H1 (cell line): ENCODE measurements at regions not wholly inside any gene's neighbourhood (a gene's known extent, or its start where the extent isn't known, plus 50 kb on each side); places are given as distances from the start of the nearest gene placed in this dataset.
A peak's percentile ranks its signal among the peaks of the same experiment; 100 is the strongest.

Source experiments
- CTCF ChIA-PET: fragments of 300-600 bp; sonication (Branson Sonifier 250); formaldehyde crosslinking; loops from one replicate; lab custom pipeline; 2021; ENCODE audit not compliant: partially characterized antibody; lab: Charles Lee
- POLR2A ChIA-PET: fragments of 300-600 bp; sonication (Branson Sonifier 250); formaldehyde crosslinking; loops from one replicate; lab custom pipeline; 2021; ENCODE audit warnings: inconsistent platforms; ENCODE audit not compliant: partially characterized antibody; lab: Charles Lee
- DNase-seq, 2 experiments: peaks; one replicate each; pipeline versions ENCODE4 v3.0.0 to v3.0.0-alpha.2; 2010 to 2022; ENCODE audit warnings: low spot score in 2 of 2, low read depth in 1 of 2, mixed read lengths in 1 of 2
- FAIRE-seq: peaks from 2 replicates; lab custom pipeline; 2011; peaks lifted over from hg19 to GRCh38; lab: Jason Lieb, UNC
- H2AFZ ChIP-seq: 2 replicates; pipeline ENCODE4 v1.8.1; 2012; ENCODE audit warnings: low read length, inconsistent platforms
- H2AK5ac ChIP-seq: 2 replicates; pipeline ENCODE4 v1.6.1; 2013; ENCODE audit warnings: low read depth, low read length
- H2BK120ac ChIP-seq: replicated peaks from 2 replicates; pipeline ENCODE3; 2013; ENCODE audit warnings: low read depth, low read length, inconsistent platforms
- H2BK12ac ChIP-seq: 2 replicates; pipeline ENCODE4 v1.6.1; 2013; ENCODE audit warnings: low read depth, low read length
- H2BK15ac ChIP-seq: 2 replicates; pipeline ENCODE4 v1.6.1; 2013; ENCODE audit warnings: low read length
- H2BK20ac ChIP-seq: 2 replicates; pipeline ENCODE4 v1.6.1; 2013; ENCODE audit warnings: low read length
- H2BK5ac ChIP-seq: 2 replicates; pipeline ENCODE4 v1.6.1; 2013; ENCODE audit warnings: low read depth, low read length
- H3K14ac ChIP-seq: 2 replicates; pipeline ENCODE4 v1.6.1; 2013; ENCODE audit warnings: inconsistent platforms; ENCODE audit not compliant: insufficient read length
- H3K18ac ChIP-seq: 2 replicates; pipeline ENCODE4 v1.6.1; 2013; ENCODE audit warnings: low read length; ENCODE audit errors: extremely low read depth
- H3K23ac ChIP-seq: 2 replicates; pipeline ENCODE4 v1.6.1; 2013; ENCODE audit warnings: inconsistent platforms; ENCODE audit not compliant: insufficient read length
- H3K23me2 ChIP-seq: 2 replicates; pipeline ENCODE4 v1.6.1; 2013; ENCODE audit warnings: low read depth, low read length
- H3K27ac ChIP-seq: 2 replicates; pipeline ENCODE4 v1.6.1; 2011; ENCODE audit warnings: low read depth, low read length, inconsistent platforms
- H3K27me3 ChIP-seq, 4 experiments: replicated peaks in 1 of 4; 1 replicate in 1 of 4; 2 replicates in 3 of 4; pipeline versions ENCODE4 v1.6.1 to v1.8.1; 2011 to 2013; ENCODE audit warnings: low read length in 3 of 4, mild to moderate bottlenecking in 3 of 4, inconsistent platforms in 2 of 4, mixed read lengths in 2 of 4, moderate library complexity in 1 of 4; ENCODE audit not compliant: control insufficient read depth in 3 of 4, insufficient read depth in 3 of 4; ENCODE audit errors: extremely low read depth in 1 of 4
- H3K36me3 ChIP-seq, 4 experiments: 2 replicates each; pipeline versions ENCODE4 v1.6.1 to v1.8.1; 2011 to 2013; ENCODE audit warnings: mild to moderate bottlenecking in 4 of 4, low read length in 3 of 4, moderate library complexity in 2 of 4, control low read depth in 1 of 4, inconsistent platforms in 1 of 4; ENCODE audit not compliant: insufficient read depth in 4 of 4, control insufficient read depth in 2 of 4
- H3K4ac ChIP-seq: replicated peaks from 2 replicates; pipeline ENCODE3; 2013; ENCODE audit warnings: low read length, low read depth, mixed read lengths, inconsistent platforms; ENCODE audit not compliant: insufficient read length
- H3K4me1 ChIP-seq, 4 experiments: replicated peaks in 1 of 4; 1 replicate in 1 of 4; 2 replicates in 3 of 4; pipeline versions ENCODE4 v1.6.1 to v1.8.1; 2011 to 2013; ENCODE audit warnings: low read length in 3 of 4, inconsistent platforms in 2 of 4, mixed read lengths in 1 of 4; ENCODE audit not compliant: insufficient read depth in 4 of 4, control insufficient read depth in 3 of 4
- H3K4me2 ChIP-seq, 2 experiments: 2 replicates each; pipeline versions ENCODE4 v1.6.1 to v1.8.1; 2011 to 2013; ENCODE audit warnings: low read depth in 2 of 2, low read length in 2 of 2, control low read depth in 1 of 2, inconsistent platforms in 1 of 2, mild to moderate bottlenecking in 1 of 2; ENCODE audit not compliant: insufficient read depth in 1 of 2
- H3K4me3 ChIP-seq, 4 experiments: fragments of 200-600, 300-600 bp in 1 of 4; sonication (generic), shearing (Covaris generic), sonication (Bioruptor Twin) in 1 of 4; 2 replicates each; pipeline versions ENCODE4 v1.5.1 to v1.8.1; 2011 to 2016; ENCODE audit warnings: low read length in 4 of 4, low read depth in 3 of 4, control low read depth in 2 of 4, inconsistent platforms in 2 of 4, mild to moderate bottlenecking in 2 of 4, mixed read lengths in 1 of 4, moderate library complexity in 1 of 4; ENCODE audit not compliant: insufficient read depth in 2 of 4; ENCODE audit errors: extremely low read depth in 1 of 4
- H3K56ac ChIP-seq: replicated peaks from 2 replicates; pipeline ENCODE3; 2013; ENCODE audit warnings: low read depth, mild to moderate bottlenecking, mixed read lengths, low read length, inconsistent platforms; ENCODE audit not compliant: insufficient read length
- H3K79me1 ChIP-seq: 2 replicates; pipeline ENCODE4 v1.6.1; 2013; ENCODE audit warnings: low read depth, low read length, control low read depth
- H3K79me2 ChIP-seq, 2 experiments: 2 replicates each; pipeline versions ENCODE4 v1.6.1 to v1.8.1; 2012 to 2013; ENCODE audit warnings: low read length in 2 of 2, mild to moderate bottlenecking in 2 of 2, inconsistent platforms in 1 of 2; ENCODE audit not compliant: insufficient read depth in 2 of 2, control insufficient read depth in 1 of 2
- H3K9ac ChIP-seq, 4 experiments: replicated peaks in 1 of 4; 1 replicate in 1 of 4; 2 replicates in 3 of 4; pipeline versions ENCODE4 v1.6.1 to v1.8.1; 2011 to 2013; ENCODE audit warnings: low read depth in 3 of 4, low read length in 3 of 4, control low read depth in 2 of 4, mild to moderate bottlenecking in 2 of 4, moderate library complexity in 2 of 4, inconsistent platforms in 1 of 4; ENCODE audit errors: extremely low read depth in 1 of 4
- H3K9me3 ChIP-seq, 2 experiments: 2 replicates each; pipeline versions ENCODE4 v1.6.1 to v1.8.1; 2012 to 2013; ENCODE audit warnings: mild to moderate bottlenecking in 2 of 2, moderate library complexity in 2 of 2, control low read depth in 1 of 2, inconsistent platforms in 1 of 2, low read depth in 1 of 2, low read length in 1 of 2, mixed read lengths in 1 of 2; ENCODE audit not compliant: insufficient read depth in 2 of 2
- H4K20me1 ChIP-seq, 2 experiments: replicated peaks in 1 of 2; 2 replicates each; pipeline versions ENCODE3 to v1.8.1; 2011 to 2013; ENCODE audit warnings: inconsistent platforms in 2 of 2, low read length in 2 of 2, mild to moderate bottlenecking in 1 of 2; ENCODE audit not compliant: insufficient read depth in 2 of 2, control insufficient read depth in 1 of 2
- H4K5ac ChIP-seq: 2 replicates; pipeline ENCODE4 v1.6.1; 2013; ENCODE audit warnings: low read length, low read depth, mixed read lengths, inconsistent platforms; ENCODE audit not compliant: insufficient read length
- H4K8ac ChIP-seq: 2 replicates; pipeline ENCODE4 v1.8.0; 2013; ENCODE audit warnings: mild to moderate bottlenecking, moderate library complexity, low read length, inconsistent platforms; ENCODE audit not compliant: insufficient read depth; ENCODE audit errors: extremely low read depth
- H4K91ac ChIP-seq: replicated peaks from 2 replicates; pipeline ENCODE3; 2013; ENCODE audit warnings: low read length, mixed read lengths, inconsistent platforms; ENCODE audit not compliant: insufficient read length
- WGBS, 2 experiments: shearing (Covaris generic) in 1 of 2; methylation state at CpG; one replicate each; pipeline versions ENCODE4 v1.1.6 to v1.1.7; 2013 to 2015; ENCODE audit warnings: low lambda C conversion rate in 2 of 2, mixed read lengths in 2 of 2, inconsistent platforms in 1 of 2, low coverage in 1 of 2, missing lambda C conversion rate in 1 of 2; ENCODE audit not compliant: insufficient replicate concordance in 2 of 2, insufficient coverage in 1 of 2, insufficient read length in 1 of 2; ENCODE audit errors: extremely low coverage in 1 of 2, missing lambda C conversion rate in 1 of 2; 5-methylcytosine and 5-hydroxymethylcytosine counted together
- TF ChIP-seq, protein P1 (sequence below): fragments of 300-600 bp; sonication (generic); IDR thresholded peaks from 2 replicates; pipeline ENCODE4 v1.7.1; 2012; ENCODE audit warnings: low read length, moderate library complexity, mild to moderate bottlenecking, inconsistent platforms; ENCODE audit not compliant: insufficient replicate concordance

- H3K4ac ChIP-seq, result no peak overlapping the region
- DNase-seq (no peak), FAIRE-seq (no peak)
- H4K91ac ChIP-seq, result no peak overlapping the region
- no peak overlapping the region for H3K56ac ChIP-seq
- POLR2A ChIA-PET, result no interaction called here
- CTCF ChIA-PET, result interaction anchor here (0.7 to 13.0 kb wide), 14 partner anchors 11 to 690 kb away, joined by 3 to 135 read pairs (median 4); no protein-coding TSS in a partner anchor
- no peak overlapping the region for H2BK20ac ChIP-seq
- no peaks in the 10 kb centered on the region for H3K79me1 ChIP-seq
- no peaks in the 10 kb centered on the region for H3K36me3 ChIP-seq
- no peak overlapping the region for H4K8ac ChIP-seq
- H3K4me3 ChIP-seq, result no peak overlapping the region
- no peak overlapping the region for H2BK5ac ChIP-seq
- no peak overlapping the region for H3K18ac ChIP-seq
- no peaks in the 10 kb centered on the region for H3K23me2 ChIP-seq
- no peak overlapping the region for H3K4me2 ChIP-seq
- H3K23ac ChIP-seq, result no peak overlapping the region
- no peaks in the 10 kb centered on the region for H3K27me3 ChIP-seq
- peak overlapping the region; percentile 46; the same call in 1 of the 2 replicates for H2AFZ ChIP-seq
- H2BK12ac ChIP-seq, result no peak overlapping the region
- no peak overlapping the region for H3K14ac ChIP-seq
- H2AK5ac ChIP-seq, result no peak overlapping the region
- no peaks in the 10 kb centered on the region for H3K4me1 ChIP-seq
- no peak overlapping the region for H3K27ac ChIP-seq
- H4K5ac ChIP-seq, result no peak overlapping the region
- no peak overlapping the region for H2BK120ac ChIP-seq
- no peaks in the 10 kb centered on the region for H3K79me2 ChIP-seq
- H3K9ac ChIP-seq, result no peak overlapping the region
- whole genome bisulfite sequencing, 2 experiments, result 86% methylated on average over 1 of the region's 1 CpG; no CpG with 5 or more reads in 1 of the 2 experiments
- no peaks in the 10 kb centered on the region for H3K9me3 ChIP-seq
- H4K20me1 ChIP-seq, result no peaks in the 10 kb centered on the region
- H2BK15ac ChIP-seq, result no peak overlapping the region
- TF ChIP-seq, protein P1, sequence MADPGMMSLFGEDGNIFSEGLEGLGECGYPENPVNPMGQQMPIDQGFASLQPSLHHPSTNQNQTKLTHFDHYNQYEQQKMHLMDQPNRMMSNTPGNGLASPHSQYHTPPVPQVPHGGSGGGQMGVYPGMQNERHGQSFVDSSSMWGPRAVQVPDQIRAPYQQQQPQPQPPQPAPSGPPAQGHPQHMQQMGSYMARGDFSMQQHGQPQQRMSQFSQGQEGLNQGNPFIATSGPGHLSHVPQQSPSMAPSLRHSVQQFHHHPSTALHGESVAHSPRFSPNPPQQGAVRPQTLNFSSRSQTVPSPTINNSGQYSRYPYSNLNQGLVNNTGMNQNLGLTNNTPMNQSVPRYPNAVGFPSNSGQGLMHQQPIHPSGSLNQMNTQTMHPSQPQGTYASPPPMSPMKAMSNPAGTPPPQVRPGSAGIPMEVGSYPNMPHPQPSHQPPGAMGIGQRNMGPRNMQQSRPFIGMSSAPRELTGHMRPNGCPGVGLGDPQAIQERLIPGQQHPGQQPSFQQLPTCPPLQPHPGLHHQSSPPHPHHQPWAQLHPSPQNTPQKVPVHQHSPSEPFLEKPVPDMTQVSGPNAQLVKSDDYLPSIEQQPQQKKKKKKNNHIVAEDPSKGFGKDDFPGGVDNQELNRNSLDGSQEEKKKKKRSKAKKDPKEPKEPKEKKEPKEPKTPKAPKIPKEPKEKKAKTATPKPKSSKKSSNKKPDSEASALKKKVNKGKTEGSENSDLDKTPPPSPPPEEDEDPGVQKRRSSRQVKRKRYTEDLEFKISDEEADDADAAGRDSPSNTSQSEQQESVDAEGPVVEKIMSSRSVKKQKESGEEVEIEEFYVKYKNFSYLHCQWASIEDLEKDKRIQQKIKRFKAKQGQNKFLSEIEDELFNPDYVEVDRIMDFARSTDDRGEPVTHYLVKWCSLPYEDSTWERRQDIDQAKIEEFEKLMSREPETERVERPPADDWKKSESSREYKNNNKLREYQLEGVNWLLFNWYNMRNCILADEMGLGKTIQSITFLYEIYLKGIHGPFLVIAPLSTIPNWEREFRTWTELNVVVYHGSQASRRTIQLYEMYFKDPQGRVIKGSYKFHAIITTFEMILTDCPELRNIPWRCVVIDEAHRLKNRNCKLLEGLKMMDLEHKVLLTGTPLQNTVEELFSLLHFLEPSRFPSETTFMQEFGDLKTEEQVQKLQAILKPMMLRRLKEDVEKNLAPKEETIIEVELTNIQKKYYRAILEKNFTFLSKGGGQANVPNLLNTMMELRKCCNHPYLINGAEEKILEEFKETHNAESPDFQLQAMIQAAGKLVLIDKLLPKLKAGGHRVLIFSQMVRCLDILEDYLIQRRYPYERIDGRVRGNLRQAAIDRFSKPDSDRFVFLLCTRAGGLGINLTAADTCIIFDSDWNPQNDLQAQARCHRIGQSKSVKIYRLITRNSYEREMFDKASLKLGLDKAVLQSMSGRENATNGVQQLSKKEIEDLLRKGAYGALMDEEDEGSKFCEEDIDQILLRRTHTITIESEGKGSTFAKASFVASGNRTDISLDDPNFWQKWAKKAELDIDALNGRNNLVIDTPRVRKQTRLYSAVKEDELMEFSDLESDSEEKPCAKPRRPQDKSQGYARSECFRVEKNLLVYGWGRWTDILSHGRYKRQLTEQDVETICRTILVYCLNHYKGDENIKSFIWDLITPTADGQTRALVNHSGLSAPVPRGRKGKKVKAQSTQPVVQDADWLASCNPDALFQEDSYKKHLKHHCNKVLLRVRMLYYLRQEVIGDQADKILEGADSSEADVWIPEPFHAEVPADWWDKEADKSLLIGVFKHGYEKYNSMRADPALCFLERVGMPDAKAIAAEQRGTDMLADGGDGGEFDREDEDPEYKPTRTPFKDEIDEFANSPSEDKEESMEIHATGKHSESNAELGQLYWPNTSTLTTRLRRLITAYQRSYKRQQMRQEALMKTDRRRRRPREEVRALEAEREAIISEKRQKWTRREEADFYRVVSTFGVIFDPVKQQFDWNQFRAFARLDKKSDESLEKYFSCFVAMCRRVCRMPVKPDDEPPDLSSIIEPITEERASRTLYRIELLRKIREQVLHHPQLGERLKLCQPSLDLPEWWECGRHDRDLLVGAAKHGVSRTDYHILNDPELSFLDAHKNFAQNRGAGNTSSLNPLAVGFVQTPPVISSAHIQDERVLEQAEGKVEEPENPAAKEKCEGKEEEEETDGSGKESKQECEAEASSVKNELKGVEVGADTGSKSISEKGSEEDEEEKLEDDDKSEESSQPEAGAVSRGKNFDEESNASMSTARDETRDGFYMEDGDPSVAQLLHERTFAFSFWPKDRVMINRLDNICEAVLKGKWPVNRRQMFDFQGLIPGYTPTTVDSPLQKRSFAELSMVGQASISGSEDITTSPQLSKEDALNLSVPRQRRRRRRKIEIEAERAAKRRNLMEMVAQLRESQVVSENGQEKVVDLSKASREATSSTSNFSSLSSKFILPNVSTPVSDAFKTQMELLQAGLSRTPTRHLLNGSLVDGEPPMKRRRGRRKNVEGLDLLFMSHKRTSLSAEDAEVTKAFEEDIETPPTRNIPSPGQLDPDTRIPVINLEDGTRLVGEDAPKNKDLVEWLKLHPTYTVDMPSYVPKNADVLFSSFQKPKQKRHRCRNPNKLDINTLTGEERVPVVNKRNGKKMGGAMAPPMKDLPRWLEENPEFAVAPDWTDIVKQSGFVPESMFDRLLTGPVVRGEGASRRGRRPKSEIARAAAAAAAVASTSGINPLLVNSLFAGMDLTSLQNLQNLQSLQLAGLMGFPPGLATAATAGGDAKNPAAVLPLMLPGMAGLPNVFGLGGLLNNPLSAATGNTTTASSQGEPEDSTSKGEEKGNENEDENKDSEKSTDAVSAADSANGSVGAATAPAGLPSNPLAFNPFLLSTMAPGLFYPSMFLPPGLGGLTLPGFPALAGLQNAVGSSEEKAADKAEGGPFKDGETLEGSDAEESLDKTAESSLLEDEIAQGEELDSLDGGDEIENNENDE, result no peak
Measured at GRCh38 chr3:167930453-167930852, 165.3 kb downstream of the GOLIM4 start.
